Fibroblast of gingiva (primary cell): ENCODE measurements at regions not wholly inside any gene's neighbourhood (a gene's known extent, or its start where the extent isn't known, plus 50 kb on each side); places are given as distances from the start of the nearest gene placed in this dataset.
"Not testable (repeated sequence)": the region's sequence is repeated elsewhere in the genome, so short reads cannot be mapped to it uniquely, and the experiment has no call there.

Source experiments
- DNase-seq: peaks from one replicate; pipeline ENCODE4 v3.0.0-alpha.2; 2011; ENCODE audit warnings: low read depth

GRCh38 chr2:154582694-154583093 is 115.8 kb upstream of the KCNJ3 start:
- not testable (repeated sequence) for DNase-seq

DNA sequence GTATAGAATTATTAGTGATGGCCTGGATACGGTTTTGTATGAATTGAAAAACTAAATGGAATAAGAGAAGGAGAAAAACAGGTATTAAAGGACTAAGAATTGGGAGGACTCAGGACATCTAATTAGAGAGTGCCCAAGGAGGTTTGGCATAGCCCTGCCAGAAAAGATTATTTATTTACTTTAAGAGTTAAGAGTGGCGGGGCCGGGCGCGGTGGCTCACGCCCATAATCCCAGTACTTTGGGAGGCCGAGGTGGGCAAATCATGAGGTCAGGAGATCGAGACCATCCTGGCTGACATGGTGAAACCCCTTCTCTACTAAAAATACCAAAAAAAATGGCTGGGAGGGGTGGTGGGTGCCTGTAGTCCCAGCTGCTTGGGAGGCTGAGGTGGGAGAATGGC is 115.2 kb upstream of the KCNJ3 start:
- DNase-seq = not testable (repeated sequence)

DNA sequence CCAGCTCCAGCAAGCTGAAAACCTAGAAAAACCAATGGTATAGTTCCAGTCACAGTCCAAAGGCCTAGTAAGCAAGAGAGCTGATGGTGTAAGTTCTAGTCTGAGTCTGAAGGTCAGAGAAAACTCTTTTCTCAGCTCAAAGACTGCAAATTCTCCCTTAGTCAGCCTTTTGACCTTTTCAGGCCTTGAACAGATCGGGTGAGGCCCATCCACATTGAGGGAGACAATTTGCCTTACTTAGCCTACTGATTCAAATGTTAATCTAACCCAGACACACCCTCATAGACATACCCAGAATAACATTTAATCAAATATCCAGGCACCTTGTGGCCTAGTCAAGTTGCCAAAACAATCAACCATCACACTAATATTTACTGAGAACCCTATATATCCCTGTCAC is 110.8 kb upstream of the KCNJ3 start:
- no peak for DNase-seq

DNA sequence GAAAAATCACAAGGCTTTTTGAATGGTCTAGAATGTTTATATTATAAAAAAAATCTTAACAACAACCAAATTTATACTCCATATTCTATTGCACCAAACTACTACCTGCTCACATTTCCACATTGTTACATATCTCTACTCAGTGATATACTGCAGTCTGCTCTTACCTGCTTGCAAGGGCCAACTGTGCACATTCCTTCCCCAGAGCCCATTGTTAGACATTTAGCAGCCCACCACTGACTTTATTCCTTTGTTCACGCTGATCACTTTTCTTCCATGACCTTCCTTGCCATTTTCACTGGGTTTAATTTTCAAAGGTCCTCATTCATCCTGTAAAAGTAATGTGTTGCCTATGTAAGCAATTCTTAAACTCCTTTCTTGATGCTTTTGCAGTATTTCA is 109.7 kb upstream of the KCNJ3 start:
- DNase-seq = no peak

DNA sequence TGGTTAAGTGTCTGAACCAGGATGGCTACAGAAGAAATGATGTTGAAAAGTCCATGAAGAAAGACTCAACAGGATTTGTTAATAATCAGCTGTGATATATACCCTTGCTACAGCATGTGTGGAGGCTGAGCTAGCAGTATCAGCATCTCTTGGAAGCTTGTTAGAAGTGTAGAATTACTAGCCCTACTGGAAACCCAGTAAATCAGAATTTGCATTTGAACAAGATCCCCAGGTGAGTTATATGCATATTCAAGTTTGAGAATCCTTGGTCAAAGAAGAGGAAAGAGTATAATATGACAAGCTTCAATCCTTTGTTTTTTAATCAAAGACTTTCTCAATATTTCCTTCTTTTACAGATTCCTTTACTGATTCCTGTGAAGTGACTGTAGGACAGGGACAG is 109.0 kb upstream of the KCNJ3 start:
- no peak for DNase-seq

DNA sequence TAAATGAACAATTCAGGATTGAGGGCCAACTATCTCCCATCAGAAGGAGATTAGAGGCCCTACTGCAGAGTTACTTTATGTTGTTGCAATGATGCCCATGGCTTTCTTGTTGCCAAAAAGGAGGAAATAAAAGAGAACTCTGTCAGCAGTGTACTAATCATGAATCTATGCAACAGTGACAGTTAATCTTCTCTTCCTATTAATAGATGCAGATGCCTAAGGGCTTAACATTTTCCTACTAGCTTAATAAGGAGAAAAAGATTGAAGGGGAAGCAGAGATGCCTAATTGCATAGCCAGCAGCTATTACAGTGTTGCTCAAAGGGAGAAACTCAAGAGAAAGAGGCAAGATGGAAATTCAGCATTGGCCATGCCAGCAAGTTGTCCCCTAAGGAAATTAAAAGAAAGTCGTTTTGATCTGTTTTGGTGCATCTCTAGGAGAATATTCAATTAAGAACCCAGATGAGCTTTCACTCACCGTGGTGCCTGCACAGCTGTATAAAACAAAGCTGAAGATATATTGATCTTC is 107.1 kb upstream of the KCNJ3 start:
- DNase-seq = no peak

DNA sequence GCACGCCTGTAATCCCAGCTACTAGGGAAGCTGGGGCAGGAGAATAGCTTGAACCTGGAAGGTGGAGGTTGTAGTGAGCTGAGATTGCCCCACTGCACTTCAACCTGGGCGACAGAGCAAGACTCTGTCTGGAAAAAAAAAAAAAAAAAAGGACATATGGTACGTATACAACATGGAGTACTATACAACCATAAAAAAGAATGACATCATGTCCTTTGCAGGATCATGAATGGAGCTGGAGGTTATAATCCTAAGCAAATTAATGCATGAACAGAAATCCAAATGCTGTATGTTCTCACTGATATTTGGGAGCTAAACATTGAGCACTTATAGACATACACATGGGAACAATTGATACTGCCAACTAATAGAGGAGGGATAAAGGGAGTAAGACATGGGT is 99.3 kb upstream of the KCNJ3 start:
- no peak for DNase-seq

- no peak for DNase-seq
These were observed 97.5 kb upstream of the KCNJ3 start for GRCh38 chr2:154600927-154601494.

- DNase-seq = no peak
These were observed 94.8 kb upstream of the KCNJ3 start for GRCh38 chr2:154603682-154604081.

GRCh38 chr2:154608438-154608837 is 90.1 kb upstream of the KCNJ3 start:
- no peak for DNase-seq

DNA sequence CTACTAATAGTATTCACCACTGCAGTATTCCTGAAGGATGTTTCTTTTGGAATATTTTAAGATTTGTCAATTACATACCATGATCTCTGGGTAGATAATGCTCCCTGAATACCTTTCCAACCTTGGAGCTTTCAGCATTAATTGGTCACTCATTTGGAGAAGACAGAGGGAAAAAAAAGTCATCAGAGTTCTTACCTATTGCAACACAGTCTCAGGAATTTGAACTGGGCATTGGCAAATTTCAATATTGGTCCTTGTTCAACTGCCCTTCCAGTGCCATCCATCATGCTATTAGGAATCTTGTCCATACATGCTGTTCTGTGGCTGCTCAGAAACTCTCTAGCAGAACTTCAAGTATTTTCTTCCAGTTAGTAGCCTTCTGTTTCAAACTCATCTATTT is 83.6 kb upstream of the KCNJ3 start:
- DNase-seq = no peak

GRCh38 chr2:154616659-154617058 is 81.8 kb upstream of the KCNJ3 start:
- DNase-seq = no peak

GRCh38 chr2:154620471-154620870 is 78.0 kb upstream of the KCNJ3 start:
- DNase-seq = no peak

DNA sequence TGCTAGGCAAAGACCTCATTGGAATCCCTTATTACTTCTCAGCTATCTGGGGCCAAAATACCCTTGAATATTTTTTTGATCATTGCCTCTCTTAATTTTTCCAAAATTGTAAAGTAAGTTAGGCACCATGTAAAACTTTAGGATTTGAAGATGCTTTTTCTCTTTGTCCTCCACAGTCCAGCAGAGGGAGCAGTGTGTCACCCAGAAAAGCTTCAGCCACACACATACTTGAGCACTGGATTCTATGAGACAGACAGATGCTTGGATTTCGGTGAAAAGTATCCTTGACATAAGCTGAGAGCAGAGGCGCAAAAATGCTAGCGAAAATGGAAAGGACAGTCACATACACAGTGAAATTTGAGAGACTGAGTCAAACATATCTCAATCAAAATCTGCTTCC is 74.7 kb upstream of the KCNJ3 start:
- peak; percentile 8 for DNase-seq

GRCh38 chr2:154637456-154637855 is 61.0 kb upstream of the KCNJ3 start:
- no peak for DNase-seq

DNA sequence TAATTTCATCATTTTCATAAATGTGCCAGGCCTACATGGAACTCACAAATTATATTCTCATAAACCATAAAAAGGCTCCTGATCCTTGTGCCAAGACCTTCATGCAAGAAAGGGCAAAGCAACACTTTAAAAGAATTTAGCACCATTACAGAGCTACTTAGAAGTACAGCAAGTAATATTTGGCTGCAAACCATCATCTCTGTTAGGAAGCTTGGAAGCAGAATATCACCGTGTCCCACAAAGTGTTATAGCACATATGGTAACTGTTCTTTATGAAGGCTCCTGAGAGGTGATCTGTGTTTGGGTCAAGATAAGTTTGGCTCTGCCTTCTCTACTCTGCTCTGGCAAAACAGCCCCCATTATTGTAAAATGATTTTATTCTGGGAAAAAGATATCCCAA is 59.7 kb upstream of the KCNJ3 start:
- no peak for DNase-seq

GRCh38 chr2:154640000-154640399 is 58.5 kb upstream of the KCNJ3 start:
- no peak for DNase-seq
